HG02678 (cell line): ENCODE measurements at regions not wholly inside any gene's neighbourhood (a gene's known extent, or its start where the extent isn't known, plus 50 kb on each side); places are given as distances from the start of the nearest gene placed in this dataset.
"Not testable (repeated sequence)": the region's sequence is repeated elsewhere in the genome, so short reads cannot be mapped to it uniquely, and the experiment has no call there.

Experiments
- ATAC-seq: cut with Tn5 transposase; IDR thresholded peaks from one replicate; pipeline ENCODE4 v1.9.1; 2021; ENCODE audit warnings: mild to moderate bottlenecking, moderate library complexity; ENCODE audit not compliant: unreplicated experiment

- no peak for ATAC-seq
These were observed 110.8 kb downstream of the RFPL4B start for GRCh38 chr6:112457886-112458285.

GRCh38 chr6:112459758-112460304 is 112.7 kb downstream of the RFPL4B start:
- ATAC-seq, result no peak

- ATAC-seq, result no peak
These were observed 118.0 kb downstream of the RFPL4B start for GRCh38 chr6:112464901-112465665.

DNA sequence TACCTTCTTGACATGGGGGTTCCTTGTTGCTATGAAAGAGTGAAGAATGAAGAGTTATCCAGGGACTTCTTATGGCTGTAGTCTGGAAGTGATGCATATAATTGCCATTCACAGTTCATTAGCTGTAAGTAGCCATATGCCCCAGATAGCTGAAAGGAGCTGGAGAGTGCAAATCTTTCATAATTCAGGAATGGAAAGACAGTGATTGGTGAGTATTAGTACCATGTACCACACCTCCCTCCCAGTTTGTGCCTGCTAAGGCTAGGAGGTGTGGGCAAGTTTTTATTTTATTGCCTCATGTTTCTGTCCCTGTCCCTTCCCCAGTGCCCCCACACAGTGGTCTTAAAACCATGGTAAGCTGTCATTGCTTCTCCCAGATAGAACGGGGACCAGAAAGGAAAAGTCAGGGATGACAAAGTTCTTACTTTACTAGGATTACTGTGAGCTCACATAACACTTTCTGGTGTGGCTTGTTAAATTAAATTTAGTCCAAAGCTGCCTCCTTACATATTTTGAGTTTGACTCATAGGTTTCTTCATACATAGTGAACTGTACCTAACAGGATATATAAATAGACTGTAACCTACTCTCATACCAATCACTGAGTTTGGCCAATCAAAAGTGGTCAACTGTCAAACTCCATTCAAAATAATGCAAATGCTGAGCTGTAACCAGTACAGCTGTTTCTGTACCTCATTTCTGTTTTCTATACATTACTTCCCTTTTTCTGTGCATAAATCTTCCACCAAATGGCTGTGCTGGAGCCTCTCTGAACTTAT is 119.4 kb downstream of the RFPL4B start:
- peak; percentile 83 for ATAC-seq

DNA sequence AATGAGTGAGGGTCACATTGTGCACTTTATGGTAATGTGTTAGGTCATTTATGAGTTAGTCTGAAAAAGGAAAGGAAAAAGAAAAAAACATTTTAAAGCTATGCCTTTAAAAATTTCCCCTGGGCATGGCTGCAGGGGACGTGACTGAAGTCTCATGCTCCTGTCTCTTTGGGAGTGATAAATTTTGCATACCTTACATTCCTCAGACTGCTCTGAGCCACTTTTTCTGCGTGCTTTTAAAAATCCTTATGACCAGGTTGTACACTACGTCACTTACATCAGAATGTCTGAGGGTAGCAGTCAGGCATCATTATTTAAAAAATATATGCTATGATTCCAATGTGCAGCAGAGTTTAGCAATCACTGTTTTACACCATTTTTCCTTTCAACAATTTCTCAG is 121.2 kb downstream of the RFPL4B start:
- no peak for ATAC-seq

DNA sequence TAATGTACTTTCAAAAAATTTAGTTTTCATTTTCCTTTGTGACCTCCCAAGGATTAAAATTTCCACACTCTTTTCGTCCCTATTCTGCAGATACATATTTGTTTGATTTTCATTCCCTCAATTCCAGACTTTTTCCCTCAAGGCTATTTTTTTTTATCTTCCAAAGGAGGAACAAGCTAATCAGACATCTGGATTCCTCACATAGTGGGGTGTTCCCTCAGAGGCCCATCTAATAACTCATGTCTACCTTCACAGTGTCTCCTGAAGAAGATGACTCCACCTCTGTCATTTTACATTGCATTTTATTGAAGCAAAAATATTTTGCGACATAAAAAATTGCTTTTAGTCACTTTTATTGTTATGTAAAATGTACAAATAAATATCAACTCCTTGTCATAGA is 122.2 kb downstream of the RFPL4B start:
- no peak for ATAC-seq

- no peak for ATAC-seq
These were observed 123.2 kb downstream of the RFPL4B start for GRCh38 chr6:112470376-112470775.

- no peak for ATAC-seq
These were observed 123.8 kb downstream of the RFPL4B start for GRCh38 chr6:112470950-112471349.

GRCh38 chr6:112475083-112475482 is 128.0 kb downstream of the RFPL4B start:
- no peak for ATAC-seq

GRCh38 chr6:112477125-112477524 is 130.0 kb downstream of the RFPL4B start:
- ATAC-seq, result no peak

DNA sequence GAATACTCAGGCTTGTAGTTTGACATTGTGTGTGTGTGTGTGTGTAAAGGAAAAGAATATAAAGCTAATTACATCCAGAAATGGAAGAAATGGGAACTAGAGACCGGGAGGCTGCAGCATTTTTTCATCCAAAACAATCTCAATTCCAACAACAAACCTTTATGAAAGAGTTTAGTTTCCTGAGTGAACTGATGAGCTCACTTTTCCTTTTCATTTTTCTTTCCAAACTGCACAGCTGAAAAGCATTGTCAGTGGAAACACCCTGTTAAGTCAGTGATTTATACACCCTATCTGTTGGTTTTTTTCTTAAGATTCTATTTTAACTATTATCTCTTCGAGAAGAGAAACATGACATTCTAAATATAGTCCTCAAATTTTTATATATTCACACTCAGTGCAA is 130.9 kb downstream of the RFPL4B start:
- ATAC-seq, result no peak

DNA sequence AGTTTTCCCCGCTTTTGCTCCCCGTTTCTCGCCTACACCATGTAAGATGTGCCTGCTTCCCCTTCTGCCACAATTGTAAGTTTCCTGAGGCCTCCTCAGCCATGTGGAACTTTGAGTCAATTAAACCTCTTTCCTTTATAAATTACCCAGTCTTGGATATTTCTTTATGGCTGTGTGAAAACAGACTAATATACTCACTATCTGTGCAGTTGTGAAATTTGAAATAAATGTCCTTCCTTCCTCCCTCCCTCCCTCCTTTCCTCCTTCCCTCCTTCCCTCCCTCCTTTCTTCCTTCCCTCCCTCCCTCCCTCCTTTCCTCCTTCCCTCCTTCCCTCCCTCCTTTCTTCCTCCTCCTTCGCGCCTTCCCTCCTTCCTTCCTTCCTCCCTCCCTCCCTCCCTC is 132.8 kb downstream of the RFPL4B start:
- not testable (repeated sequence) for ATAC-seq

DNA sequence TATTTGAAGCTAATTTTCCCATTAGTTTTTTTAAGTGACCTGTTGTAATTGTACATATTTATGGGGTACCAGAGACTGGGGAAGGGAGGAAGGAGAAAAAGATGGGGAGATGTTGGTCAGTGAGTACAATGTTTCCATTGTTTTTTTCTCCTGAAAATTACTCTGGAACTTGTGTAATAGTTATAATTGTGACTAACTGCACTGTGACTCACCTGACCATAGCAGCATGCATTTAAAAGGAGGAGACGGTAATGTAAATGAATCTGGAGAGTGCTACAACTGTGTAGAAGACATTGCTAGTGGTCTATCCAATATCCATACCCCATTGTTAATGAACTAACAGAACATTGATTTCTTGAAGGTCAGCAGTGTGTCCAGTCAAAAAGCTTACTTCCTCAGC is 133.4 kb downstream of the RFPL4B start:
- ATAC-seq, result no peak

DNA sequence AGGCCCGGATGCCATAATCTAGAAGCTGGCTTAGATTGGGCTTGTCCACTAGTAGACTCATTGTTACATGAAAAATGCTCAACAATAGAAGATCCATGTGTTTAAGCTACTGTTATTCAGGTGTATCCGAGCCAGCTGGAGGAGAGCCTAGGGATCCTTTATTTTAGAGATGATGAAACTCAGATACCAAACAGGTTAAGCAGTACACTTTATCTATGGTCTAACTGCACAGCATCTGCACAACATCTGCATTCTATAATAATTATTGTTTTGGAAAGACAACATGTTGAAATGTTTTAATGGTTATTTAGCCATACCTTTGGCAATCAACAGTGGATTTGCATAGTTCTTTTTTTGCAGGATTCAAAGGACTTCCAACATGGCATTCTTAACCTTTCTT is 134.1 kb downstream of the RFPL4B start:
- ATAC-seq, result no peak

GRCh38 chr6:112482373-112482772 is 135.2 kb downstream of the RFPL4B start:
- ATAC-seq, result no peak

DNA sequence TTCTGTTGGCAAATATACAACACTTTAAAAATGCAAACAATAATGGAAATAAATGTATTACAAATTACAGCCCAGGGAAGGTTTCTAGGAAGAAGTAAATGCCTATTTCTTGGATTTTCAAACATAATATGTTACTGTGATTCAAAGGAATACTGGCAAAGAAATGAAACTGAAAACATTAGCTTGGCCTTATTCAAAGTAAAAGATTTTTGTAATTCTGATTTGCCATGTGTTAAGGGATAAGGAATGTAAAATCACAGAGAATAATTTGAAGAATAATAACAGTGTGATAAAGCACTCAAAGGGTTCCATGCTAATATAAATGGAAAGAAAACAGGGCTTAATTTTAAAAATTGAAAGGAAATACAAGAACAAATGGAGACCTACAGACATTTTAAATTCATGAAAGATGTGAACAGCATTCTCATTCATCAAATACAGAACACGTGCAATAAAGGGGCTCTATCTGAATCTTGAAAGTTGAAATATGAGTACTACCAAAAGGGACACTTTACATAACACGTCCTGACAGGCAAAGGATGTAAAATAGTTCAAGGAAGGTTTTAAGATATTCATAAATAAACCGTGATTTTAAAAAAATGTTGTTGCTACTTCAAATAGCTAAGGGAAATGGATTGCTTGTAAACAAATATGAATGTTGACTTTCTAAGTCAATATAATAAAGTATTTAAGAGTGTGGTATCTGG is 138.1 kb downstream of the RFPL4B start:
- ATAC-seq, result no peak

DNA sequence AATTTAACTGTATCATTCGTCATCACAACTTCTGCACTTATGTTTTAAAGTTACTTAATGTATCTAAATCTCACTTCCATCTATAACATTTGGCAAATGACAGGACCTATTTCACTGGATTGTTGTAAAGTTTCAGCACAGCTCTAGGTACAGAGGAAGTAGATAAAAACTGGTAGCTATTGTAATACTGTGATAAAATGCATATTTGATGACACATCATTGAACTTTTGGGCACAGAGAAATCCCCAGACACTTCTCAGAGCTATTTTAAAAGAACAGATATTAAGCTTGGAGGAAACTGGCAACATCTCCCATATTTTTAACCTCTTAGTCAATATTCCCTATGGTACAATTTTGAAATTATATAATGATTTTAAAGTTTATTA is 138.7 kb downstream of the RFPL4B start:
- no peak for ATAC-seq

DNA sequence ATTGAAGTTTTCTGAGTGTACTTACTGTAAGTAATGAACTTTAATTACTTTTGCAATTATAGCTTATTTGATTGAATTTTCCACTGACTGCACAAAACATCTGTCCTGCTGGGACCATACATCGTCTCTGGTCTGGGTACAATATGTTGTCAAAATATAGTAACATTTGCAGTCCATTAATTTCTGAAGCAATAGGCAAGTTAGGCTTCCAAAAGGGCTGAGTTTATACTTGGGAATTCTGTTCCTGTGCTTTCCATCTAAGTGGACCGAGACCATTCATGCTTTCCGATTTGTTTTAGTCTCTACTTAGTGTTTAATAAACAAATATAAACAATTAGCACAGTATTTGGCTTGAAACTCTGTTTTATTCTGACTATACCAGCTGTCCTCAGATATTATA is 139.3 kb downstream of the RFPL4B start:
- no peak for ATAC-seq

DNA sequence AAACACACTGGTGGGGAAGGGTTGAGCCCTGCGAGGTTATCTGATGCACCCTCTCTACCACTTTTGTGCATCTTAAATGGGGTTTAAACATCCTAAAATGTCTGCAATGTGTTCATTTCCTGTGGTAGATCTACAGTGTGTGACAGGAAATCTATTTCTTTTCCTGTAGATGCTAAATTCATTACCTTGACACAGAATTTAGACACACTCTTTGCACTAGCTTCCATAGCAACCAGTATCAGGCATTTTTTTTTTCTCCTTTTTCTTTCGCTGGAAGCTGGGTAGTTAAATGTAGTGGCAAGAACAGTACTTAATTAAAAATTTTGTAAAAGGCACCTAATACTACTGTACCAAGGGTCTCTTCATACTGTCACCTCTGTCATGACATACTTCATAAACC is 141.1 kb downstream of the RFPL4B start:
- ATAC-seq, result no peak

DNA sequence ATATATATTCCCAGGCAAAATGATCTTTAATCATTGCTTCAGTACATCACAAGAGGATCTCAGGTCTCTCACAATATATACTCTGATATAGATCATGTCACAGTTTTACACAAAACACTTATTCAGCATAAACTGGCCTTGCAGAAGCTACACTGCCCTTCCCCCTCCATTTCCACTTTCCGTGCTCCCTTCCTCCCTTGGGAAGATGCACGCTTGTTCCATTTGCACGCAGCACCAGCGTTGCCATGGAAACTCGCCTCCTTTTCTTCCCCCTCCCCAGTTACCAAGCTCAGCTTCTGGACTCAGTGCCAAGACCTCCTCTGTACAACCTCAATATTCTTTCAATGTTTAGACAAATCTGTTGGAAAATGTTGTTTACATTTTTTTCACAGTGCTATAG is 154.6 kb downstream of the RFPL4B start:
- ATAC-seq, result no peak

- ATAC-seq, result no peak
These were observed 155.4 kb downstream of the RFPL4B start for GRCh38 chr6:112502351-112503090.
